H1 (cell line): ENCODE measurements at regions not wholly inside any gene's neighbourhood (a gene's known extent, or its start where the extent isn't known, plus 50 kb on each side); places are given as distances from the start of the nearest gene placed in this dataset.

Experiments used
- ATF2 ChIP-seq: IDR thresholded peaks from 2 replicates; pipeline ENCODE4 v1.6.1; 2012; ENCODE audit warnings: low read length, inconsistent platforms
- CBX8 ChIP-seq: fragments of 300-800, 300-1000 bp; sonication (generic); IDR thresholded peaks from 2 replicates; pipeline ENCODE4 v1.7.1; 2016; ENCODE audit warnings: low read depth, low read length, borderline replicate concordance
- CHD2 ChIP-seq: IDR thresholded peaks from 2 replicates; pipeline ENCODE4 v1.6.1; 2012; ENCODE audit warnings: low read length, improper control_type of control experiment
- CREB1 ChIP-seq: IDR thresholded peaks from 2 replicates; pipeline ENCODE4 v1.6.1; 2012; ENCODE audit warnings: inconsistent platforms
- CTBP2 ChIP-seq: IDR thresholded peaks from 2 replicates; pipeline ENCODE4 v1.7.0; 2011; ENCODE audit warnings: borderline replicate concordance, mild to moderate bottlenecking, moderate library complexity, mixed read lengths, low read length; ENCODE audit not compliant: insufficient read depth, insufficient read length
- EGR1 ChIP-seq: IDR thresholded peaks from 2 replicates; pipeline ENCODE4 v1.6.1; 2011; ENCODE audit warnings: low read depth, low read length, borderline replicate concordance
- EZH2 ChIP-seq: fragments of 200-600 bp; sonication (generic); IDR thresholded peaks from 2 replicates; pipeline ENCODE4 v1.7.1; 2012; ENCODE audit warnings: low read depth, mild to moderate bottlenecking, moderate library complexity, low read length, inconsistent platforms; ENCODE audit not compliant: severe bottlenecking
- GTF2F1 ChIP-seq: IDR thresholded peaks from 2 replicates; pipeline ENCODE4 v1.6.1; 2012; ENCODE audit warnings: low read depth, low read length, improper control_type of control experiment, borderline replicate concordance
- HDAC6 ChIP-seq: IDR thresholded peaks from one replicate; pipeline ENCODE4 v1.7.1; 2012; ENCODE audit warnings: low read depth, mild to moderate bottlenecking, inconsistent platforms, low read length, moderate library complexity
- JUND ChIP-seq: IDR thresholded peaks from 2 replicates; pipeline ENCODE4 v1.6.1; 2011; ENCODE audit warnings: mild to moderate bottlenecking, improper control_type of control experiment, low read length
- KDM4A ChIP-seq: IDR thresholded peaks from one replicate; pipeline ENCODE4 v1.7.1; 2012; ENCODE audit warnings: low read depth, mild to moderate bottlenecking, moderate library complexity, low read length, inconsistent platforms; ENCODE audit not compliant: severe bottlenecking
- NANOG ChIP-seq: IDR thresholded peaks from 2 replicates; pipeline ENCODE4 v1.6.1; 2011; ENCODE audit warnings: low read length, low read depth, mild to moderate bottlenecking, inconsistent platforms; ENCODE audit not compliant: insufficient read depth, poor library complexity, severe bottlenecking
- NRF1 ChIP-seq: IDR thresholded peaks from 2 replicates; pipeline ENCODE4 v1.6.1; 2011; ENCODE audit warnings: mild to moderate bottlenecking, low read depth, low read length, improper control_type of control experiment
- PHF8 ChIP-seq: fragments of 200-600 bp; sonication (generic); conservative IDR thresholded peaks from 2 replicates; pipeline ENCODE4 v1.7.1; 2012; ENCODE audit warnings: low read depth, mild to moderate bottlenecking, inconsistent platforms, low read length, moderate library complexity
- POLR2A ChIP-seq, 2 experiments: IDR thresholded peaks; 1 replicate in 1 of 2; 2 replicates in 1 of 2; pipeline ENCODE4 v1.6.1; 2011; ENCODE audit warnings: low read depth in 2 of 2, low read length in 2 of 2, mild to moderate bottlenecking in 2 of 2; ENCODE audit errors: control extremely low read depth in 1 of 2
- RBBP5 ChIP-seq: IDR thresholded peaks from 2 replicates; pipeline ENCODE4 v1.7.1; 2012; ENCODE audit warnings: low read depth, mild to moderate bottlenecking, inconsistent platforms, low read length, moderate library complexity, borderline replicate concordance
- RXRA ChIP-seq: IDR thresholded peaks from 2 replicates; pipeline ENCODE4 v1.6.1; 2011; ENCODE audit warnings: low read depth, mild to moderate bottlenecking, low read length, moderate library complexity; ENCODE audit not compliant: insufficient read depth
- SIX5 ChIP-seq: IDR thresholded peaks from 2 replicates; pipeline ENCODE4 v1.6.1; 2011; ENCODE audit warnings: mild to moderate bottlenecking, low read depth, low read length
- TCF12 ChIP-seq: IDR thresholded peaks from 2 replicates; pipeline ENCODE4 v1.6.1; 2011; ENCODE audit warnings: low read depth, mild to moderate bottlenecking, low read length

- TF ChIP-seq CTBP2, result no peak
- TF ChIP-seq CHD2, result no peak
- no peak for TF ChIP-seq JUND
- TF ChIP-seq RBBP5, result no peak
- no peak for TF ChIP-seq PHF8
- no peak for TF ChIP-seq RXRA
- TF ChIP-seq NANOG, result no peak
- no peak for TF ChIP-seq EGR1
- no peak for TF ChIP-seq SIX5
- TF ChIP-seq KDM4A, result no peak
- no peak for TF ChIP-seq CREB1
- no peak for TF ChIP-seq ATF2
- no peak for TF ChIP-seq CBX8
- no peak for TF ChIP-seq NRF1
- TF ChIP-seq TCF12, result 0 out of 2 replicates have a peak, but pooled peaks have one; percentile 21
- TF ChIP-seq HDAC6, result no peak
- TF ChIP-seq EZH2, result no peak
- no peak for TF ChIP-seq GTF2F1
- TF ChIP-seq POLR2A (IDR thresholded peaks at IDR 0.05; ENCODE audit: control extremely low read depth in 1 of 2, low read depth in 2 of 2, low read length in 2 of 2), result no peak
Measured at GRCh38 chr6:912871-913835, 220.2 kb upstream of the EXOC2 start (continued).
